Stimulated activated CD4-positive, alpha-beta T cell treated with anti-CD3 and anti-CD28 coated beads, Interleukin-12 subunit alpha, Interleukin-12 subunit beta, amount 100 ng/mL, for 48 hours (primary cell): ENCODE measurements at regions not wholly inside any gene's neighbourhood (a gene's known extent, or its start where the extent isn't known, plus 50 kb on each side); places are given as distances from the start of the nearest gene placed in this dataset.

Experiments
- DNase-seq, 3 donors: peaks; one replicate each; pipeline ENCODE4 v3.0.0-alpha.2; 2020; ENCODE audit warnings: low read depth in 2 of 3, low spot score in 1 of 3

- DNase-seq: no peak
Observed at GRCh38 chr5:6868171-6868570, 154.9 kb downstream of the TENT4A start.

GRCh38 chr5:6868575-6869215 lies 155.5 kb downstream of the TENT4A start:
- no peak for DNase-seq

- no peak for DNase-seq
Observed at GRCh38 chr5:6869677-6870076, 156.4 kb downstream of the TENT4A start.

- DNase-seq: no peak
Observed at GRCh38 chr5:6872441-6873160, 159.4 kb downstream of the TENT4A start.

GRCh38 chr5:6873359-6873758 lies 160.1 kb downstream of the TENT4A start:
- no peak for DNase-seq

- no peak for DNase-seq
Observed at GRCh38 chr5:6875376-6875775, 162.1 kb downstream of the TENT4A start.

GRCh38 chr5:6877986-6878828 lies 165.0 kb downstream of the TENT4A start:
- no peak for DNase-seq

GRCh38 chr5:6885581-6885980 lies 172.3 kb downstream of the TENT4A start:
- no peak for DNase-seq

- DNase-seq: no peak
Observed at GRCh38 chr5:6886866-6887265, 173.6 kb downstream of the TENT4A start.

- no peak for DNase-seq
Observed at GRCh38 chr5:6889030-6889429, 175.8 kb downstream of the TENT4A start.

- no peak for DNase-seq
Observed at GRCh38 chr5:6899221-6899620, 186.0 kb downstream of the TENT4A start.

- DNase-seq: no peak
Observed at GRCh38 chr5:6900247-6901227, 187.3 kb downstream of the TENT4A start.

- no peak for DNase-seq
Observed at GRCh38 chr5:6902094-6902493, 188.9 kb downstream of the TENT4A start.

GRCh38 chr5:6902597-6902996 lies 189.4 kb downstream of the TENT4A start:
- DNase-seq: no peak

- DNase-seq: no peak
Observed at GRCh38 chr5:6903934-6904333, 190.7 kb downstream of the TENT4A start.

- DNase-seq: no peak
Observed at GRCh38 chr5:6904860-6905259, 191.6 kb downstream of the TENT4A start.

- DNase-seq: no peak
Observed at GRCh38 chr5:6905423-6905822, 192.2 kb downstream of the TENT4A start.

GRCh38 chr5:6905883-6906282 lies 192.7 kb downstream of the TENT4A start:
- DNase-seq: no peak

GRCh38 chr5:6907320-6907918 lies 194.2 kb downstream of the TENT4A start:
- DNase-seq: no peak

- DNase-seq: no peak
Observed at GRCh38 chr5:6909901-6910300, 196.7 kb downstream of the TENT4A start.
